CD4-positive, alpha-beta T cell treated with Interleukin-12 subunit alpha and Interleukin-12 subunit beta, for 1 hour (primary cell): ENCODE measurements at regions not wholly inside any gene's neighbourhood (a gene's known extent, or its start where the extent isn't known, plus 50 kb on each side); places are given as distances from the start of the nearest gene placed in this dataset.

Experiments
- DNase-seq: peaks from one replicate; pipeline ENCODE4 v3.0.0-alpha.2; 2020

- DNase-seq: no peak
Measured at GRCh38 chr7:27464970-27465369, 197.7 kb downstream of the HIBADH start.

DNA sequence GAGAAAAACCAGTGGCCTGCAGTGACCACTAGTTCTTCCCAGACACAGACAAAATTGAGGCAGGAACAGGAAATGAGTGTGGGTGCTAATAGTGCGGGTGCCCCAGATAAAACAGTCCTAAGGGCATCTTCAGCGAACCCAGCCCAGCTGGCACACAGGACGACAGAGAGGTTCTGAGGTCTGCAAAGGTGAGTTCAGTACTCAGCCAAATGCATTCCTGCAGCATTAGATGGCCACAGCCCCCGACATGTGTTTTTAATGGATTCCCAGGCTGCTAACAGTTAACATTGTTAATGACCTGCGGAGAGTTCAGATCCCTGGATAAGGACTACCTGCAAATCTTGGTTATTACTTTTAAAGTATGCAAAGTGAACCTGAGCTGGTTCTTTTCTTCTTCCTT, 196.0 kb downstream of the HIBADH start:
- DNase-seq: no peak

DNA sequence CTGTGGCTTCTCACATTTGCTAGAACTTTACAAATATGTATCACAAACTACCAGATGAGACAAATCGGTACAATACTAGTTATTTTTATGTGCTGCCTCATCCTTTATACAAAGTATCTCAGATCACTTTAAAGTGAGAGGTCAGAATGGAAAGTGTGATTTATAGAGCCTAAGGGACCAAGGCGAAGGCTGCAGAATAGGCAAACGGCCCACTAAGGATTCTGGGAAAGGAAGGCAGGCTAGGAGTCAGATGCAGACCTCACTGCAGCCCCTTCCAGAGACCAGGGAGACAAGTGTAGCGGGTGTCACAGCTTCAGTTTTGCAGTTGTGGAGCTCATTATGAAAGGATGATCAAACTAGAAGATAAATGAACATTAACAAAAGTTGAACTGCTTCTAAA, 190.6 kb downstream of the HIBADH start:
- DNase-seq: no peak
